ENCODE measurements at regions not wholly inside any gene's neighbourhood (a gene's known extent, or its start where the extent isn't known, plus 50 kb on each side); places are given as distances from the start of the nearest gene placed in this dataset.

DNA sequence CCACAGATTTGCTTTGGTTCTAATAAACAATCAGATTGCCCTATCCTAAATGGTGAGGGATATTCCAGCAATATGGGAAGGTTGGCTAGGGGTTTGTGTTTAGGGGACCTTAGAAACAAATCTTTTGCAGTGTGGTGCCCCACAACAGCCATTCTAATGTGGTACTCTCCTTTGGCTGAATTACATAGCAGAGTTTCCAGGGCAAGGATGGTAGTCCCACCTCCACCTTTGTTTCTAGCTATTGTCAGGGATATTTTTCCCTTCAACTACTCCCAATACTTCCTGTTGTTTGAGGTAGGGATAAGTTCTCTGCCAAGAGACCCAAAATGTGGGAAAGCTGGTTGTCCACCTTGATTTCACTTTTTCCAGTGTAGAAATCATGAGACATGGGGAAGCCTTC lies 494.7 kb upstream of the CHORDC1 start:
- peaks cover 47% of the 10 kb centered on the region for H3K9me3 Mint-ChIP-seq (ENCODE audit: unreplicated experiment)
- Histone ChIP-seq H3K27me3 (replicated peaks; ENCODE audit: control insufficient read depth, insufficient read depth, low read length) (no peaks in the 10 kb centered on the region), H3K4me3 (ENCODE audit: low read depth, low read length) (no peak overlapping the region), H3K4me1 (no peaks in the 10 kb centered on the region), H3K36me3 (ENCODE audit: control insufficient read depth, insufficient read depth, low read length) (no peaks in the 10 kb centered on the region), H3K9me3 (peaks cover 7% of the 10 kb centered on the region; the same call in 1 of the 2 replicates)
- no peak overlapping the region for H3K27ac Mint-ChIP-seq (ENCODE audit: unreplicated experiment)
- no peak for DNase-seq
- H3K36me3 Mint-ChIP-seq (ENCODE audit: insufficient read depth, unreplicated experiment): no peaks in the 10 kb centered on the region
- BruUV-seq (replicated peaks): no TSS peak
- CTCF ChIA-PET: no interaction called here
- POLR2A ChIA-PET: no interaction called here
- H3K4me3 Mint-ChIP-seq (ENCODE audit: unreplicated experiment): no peak overlapping the region
- no peaks in the 10 kb centered on the region for H3K27me3 Mint-ChIP-seq (ENCODE audit: insufficient read depth, unreplicated experiment)
- intact Hi-C loops (cut with micrococcal nuclease; ENCODE audit: unreplicated experiment): no loop called here
- TF ChIP-seq CTCF (IDR thresholded peaks at IDR 0.05; ENCODE audit: insufficient read depth in 1 of 2, low read depth in 1 of 2, low read length in 1 of 2, severe bottlenecking in 1 of 2, unreplicated experiment in 1 of 2): no peak
- H3K4me1 Mint-ChIP-seq (ENCODE audit: low read depth, unreplicated experiment): peaks cover 4% of the 10 kb centered on the region

DNA sequence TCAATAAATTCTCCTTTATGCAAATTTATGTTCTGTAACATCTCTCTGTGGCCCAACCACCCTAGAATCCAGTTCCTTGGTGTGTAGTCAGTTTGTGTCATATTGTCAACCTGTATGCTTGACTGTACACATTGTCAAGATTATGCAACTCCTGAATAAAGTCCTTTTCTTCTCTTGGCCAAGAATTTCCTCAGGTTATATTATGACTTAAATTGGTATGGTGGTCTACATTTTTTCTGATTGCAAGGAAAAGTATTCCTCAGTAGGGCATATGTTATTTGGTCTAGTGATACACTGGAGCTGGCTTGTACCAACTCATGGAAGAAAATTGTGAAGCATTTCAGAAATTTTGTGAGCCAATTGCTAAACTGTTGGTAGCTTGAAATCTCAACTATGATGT lies 482.8 kb upstream of the CHORDC1 start:
- intact Hi-C loops (cut with micrococcal nuclease; ENCODE audit: unreplicated experiment): no loop called here
- H3K36me3 ChIP-seq (ENCODE audit: control insufficient read depth, insufficient read depth, low read length): no peaks in the 10 kb centered on the region
- H3K4me3 ChIP-seq (ENCODE audit: low read depth, low read length): no peak overlapping the region
- Mint-ChIP-seq H3K36me3 (ENCODE audit: insufficient read depth, unreplicated experiment) (no peaks in the 10 kb centered on the region), H3K4me1 (ENCODE audit: low read depth, unreplicated experiment) (no peaks in the 10 kb centered on the region), H3K27me3 (ENCODE audit: insufficient read depth, unreplicated experiment) (peaks cover 4% of the 10 kb centered on the region), H3K4me3 (ENCODE audit: unreplicated experiment) (no peak overlapping the region), H3K27ac (ENCODE audit: unreplicated experiment) (no peak overlapping the region), H3K9me3 (ENCODE audit: unreplicated experiment) (no peaks in the 10 kb centered on the region)
- H3K9me3 ChIP-seq: no peaks in the 10 kb centered on the region
- DNase-seq: no peak
- TF ChIP-seq CTCF (IDR thresholded peaks at IDR 0.05; ENCODE audit: insufficient read depth in 1 of 2, low read depth in 1 of 2, low read length in 1 of 2, severe bottlenecking in 1 of 2, unreplicated experiment in 1 of 2): no peak
- H3K27me3 ChIP-seq (replicated peaks; ENCODE audit: control insufficient read depth, insufficient read depth, low read length): no peaks in the 10 kb centered on the region
- H3K4me1 ChIP-seq: no peaks in the 10 kb centered on the region
- BruUV-seq (replicated peaks): no TSS peak
- ChIA-PET CTCF (no interaction called here), POLR2A (no interaction called here)

DNA sequence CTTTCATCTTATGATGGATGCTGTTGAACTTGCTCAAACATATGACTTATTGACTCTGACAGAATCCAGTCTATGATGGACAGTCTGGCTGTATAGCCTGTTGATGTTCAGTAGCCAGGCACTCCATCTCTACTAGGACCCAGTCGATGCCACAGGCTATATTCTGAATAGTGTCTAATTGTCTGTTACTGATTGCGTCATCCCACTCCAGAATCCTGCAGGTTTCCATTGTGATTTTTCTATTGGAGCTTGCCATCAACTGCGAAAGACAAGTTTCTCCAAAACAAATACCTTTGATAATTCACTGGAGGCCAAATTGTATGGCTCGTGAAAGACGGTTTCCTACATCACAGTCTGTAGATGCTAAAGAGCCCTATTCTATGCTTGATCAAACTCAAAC lies 481.7 kb upstream of the CHORDC1 start:
- no peaks in the 10 kb centered on the region for H3K4me1 ChIP-seq
- H3K4me3 Mint-ChIP-seq (ENCODE audit: unreplicated experiment): no peak overlapping the region
- H3K27ac Mint-ChIP-seq (ENCODE audit: unreplicated experiment): no peak overlapping the region
- no peak for DNase-seq
- no peaks in the 10 kb centered on the region for H3K9me3 ChIP-seq
- no peaks in the 10 kb centered on the region for H3K4me1 Mint-ChIP-seq (ENCODE audit: low read depth, unreplicated experiment)
- ChIA-PET POLR2A (no interaction called here), CTCF (no interaction called here)
- peaks cover 4% of the 10 kb centered on the region for H3K27me3 Mint-ChIP-seq (ENCODE audit: insufficient read depth, unreplicated experiment)
- no TSS peak for BruUV-seq (replicated peaks)
- intact Hi-C loops (cut with micrococcal nuclease; ENCODE audit: unreplicated experiment): no loop called here
- no peaks in the 10 kb centered on the region for H3K9me3 Mint-ChIP-seq (ENCODE audit: unreplicated experiment)
- H3K4me3 ChIP-seq (ENCODE audit: low read depth, low read length): no peak overlapping the region
- TF ChIP-seq CTCF (IDR thresholded peaks at IDR 0.05; ENCODE audit: insufficient read depth in 1 of 2, low read depth in 1 of 2, low read length in 1 of 2, severe bottlenecking in 1 of 2, unreplicated experiment in 1 of 2): no peak
- H3K36me3 ChIP-seq (ENCODE audit: control insufficient read depth, insufficient read depth, low read length): no peaks in the 10 kb centered on the region
- no peaks in the 10 kb centered on the region for H3K27me3 ChIP-seq (replicated peaks; ENCODE audit: control insufficient read depth, insufficient read depth, low read length)
- H3K36me3 Mint-ChIP-seq (ENCODE audit: insufficient read depth, unreplicated experiment): no peaks in the 10 kb centered on the region

All from Caco-2 (cell line).